Suprapubic skin (tissue), 4 donors: ENCODE measurements at regions not wholly inside any gene's neighbourhood (a gene's known extent, or its start where the extent isn't known, plus 50 kb on each side); places are given as distances from the start of the nearest gene placed in this dataset.

ENCODE experiments used
- EP300 ChIP-seq: sonication (generic); formaldehyde crosslinking; IDR thresholded peaks from one replicate; pipeline ENCODE4 v1.6.1; 2017; ENCODE audit warnings: antibody characterized with exemption
- POLR2A ChIP-seq, 2 donors: fragments of 450-650 bp; IDR thresholded peaks; one replicate each; pipeline ENCODE4 v1.6.1; 2017; ENCODE audit warnings: antibody characterized with exemption in 2 of 2, mild to moderate bottlenecking in 2 of 2, moderate library complexity in 2 of 2
- POLR2AphosphoS5 ChIP-seq, 3 donors: sonication (generic); formaldehyde crosslinking; IDR thresholded peaks; one replicate each; pipeline ENCODE4 v1.6.1; 2017; ENCODE audit warnings: antibody characterized with exemption in 3 of 3
- TF ChIP-seq, protein P1 (sequence below), 2 donors: fragments of 200-600 bp in 1 of 2; fragments of 450-650 bp in 1 of 2; sonication (generic) in 1 of 2; IDR thresholded peaks; one replicate each; pipeline ENCODE4 v1.5.1; 2016 to 2019; ENCODE audit warnings: antibody characterized with exemption in 2 of 2, mild to moderate bottlenecking in 1 of 2, moderate library complexity in 1 of 2

GRCh38 chr3:130606336-130606735 lies 89.4 kb downstream of the COL6A6 start:
- TF ChIP-seq, protein P1, sequence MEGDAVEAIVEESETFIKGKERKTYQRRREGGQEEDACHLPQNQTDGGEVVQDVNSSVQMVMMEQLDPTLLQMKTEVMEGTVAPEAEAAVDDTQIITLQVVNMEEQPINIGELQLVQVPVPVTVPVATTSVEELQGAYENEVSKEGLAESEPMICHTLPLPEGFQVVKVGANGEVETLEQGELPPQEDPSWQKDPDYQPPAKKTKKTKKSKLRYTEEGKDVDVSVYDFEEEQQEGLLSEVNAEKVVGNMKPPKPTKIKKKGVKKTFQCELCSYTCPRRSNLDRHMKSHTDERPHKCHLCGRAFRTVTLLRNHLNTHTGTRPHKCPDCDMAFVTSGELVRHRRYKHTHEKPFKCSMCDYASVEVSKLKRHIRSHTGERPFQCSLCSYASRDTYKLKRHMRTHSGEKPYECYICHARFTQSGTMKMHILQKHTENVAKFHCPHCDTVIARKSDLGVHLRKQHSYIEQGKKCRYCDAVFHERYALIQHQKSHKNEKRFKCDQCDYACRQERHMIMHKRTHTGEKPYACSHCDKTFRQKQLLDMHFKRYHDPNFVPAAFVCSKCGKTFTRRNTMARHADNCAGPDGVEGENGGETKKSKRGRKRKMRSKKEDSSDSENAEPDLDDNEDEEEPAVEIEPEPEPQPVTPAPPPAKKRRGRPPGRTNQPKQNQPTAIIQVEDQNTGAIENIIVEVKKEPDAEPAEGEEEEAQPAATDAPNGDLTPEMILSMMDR (IDR thresholded peaks at IDR 0.05) = no peak
- TF ChIP-seq POLR2A (IDR thresholded peaks at IDR 0.05) = no peak
- TF ChIP-seq POLR2AphosphoS5 (IDR thresholded peaks at IDR 0.05) = no peak
- TF ChIP-seq EP300 = no peak
